SH-SY5Y (cell line): ENCODE measurements at regions not wholly inside any gene's neighbourhood (a gene's known extent, or its start where the extent isn't known, plus 50 kb on each side); places are given as distances from the start of the nearest gene placed in this dataset.

ENCODE experiments used
- GATA2 ChIP-seq: IDR thresholded peaks from 2 replicates; pipeline ENCODE4 v1.6.1; 2011; ENCODE audit warnings: mild to moderate bottlenecking, low read depth, low read length
- GATA3 ChIP-seq: IDR thresholded peaks from 2 replicates; pipeline ENCODE4 v1.6.1; 2011; ENCODE audit warnings: low read depth, mild to moderate bottlenecking, low read length, moderate library complexity

DNA sequence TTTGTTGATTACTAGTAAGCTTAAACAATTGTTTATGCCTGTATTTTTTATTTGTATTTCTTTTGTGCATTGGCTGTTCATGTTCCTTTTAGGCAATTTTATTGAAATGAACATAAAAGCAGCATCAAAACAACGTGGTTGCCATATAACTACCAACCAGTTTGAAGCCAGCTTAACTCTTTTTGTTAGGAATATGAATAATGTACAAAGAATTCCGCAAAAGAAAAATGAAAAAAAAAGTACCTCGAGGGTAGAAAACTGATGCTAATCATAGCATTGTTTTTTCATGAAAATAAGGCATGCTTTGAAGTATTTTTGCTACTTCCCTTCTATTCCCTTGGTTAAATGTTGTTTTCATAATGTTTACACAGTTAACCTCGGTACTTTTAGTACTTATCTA, 1024.0 kb upstream of the SLIT2 start:
- TF ChIP-seq GATA3 (no peak), GATA2 (no peak)

DNA sequence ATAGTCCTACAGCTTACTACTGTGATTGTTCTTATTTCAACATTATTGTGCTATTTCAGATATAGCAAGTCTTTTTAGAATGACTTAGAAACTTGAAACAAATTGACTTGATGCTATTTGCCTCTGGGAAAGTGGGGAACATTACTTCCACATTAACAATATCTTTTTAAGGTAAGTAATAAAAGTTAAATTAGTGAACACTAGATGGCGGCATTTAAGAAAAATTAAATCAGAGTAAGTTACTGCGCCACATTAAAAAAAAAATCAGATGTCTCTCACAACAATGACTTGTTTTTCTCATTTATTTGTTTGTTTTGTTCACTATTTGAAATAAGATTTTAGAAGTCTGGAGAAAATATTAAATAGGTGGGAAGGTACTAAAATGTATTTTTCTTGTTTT, 1026.9 kb upstream of the SLIT2 start:
- TF ChIP-seq GATA3 (no peak), GATA2 (no peak)

DNA sequence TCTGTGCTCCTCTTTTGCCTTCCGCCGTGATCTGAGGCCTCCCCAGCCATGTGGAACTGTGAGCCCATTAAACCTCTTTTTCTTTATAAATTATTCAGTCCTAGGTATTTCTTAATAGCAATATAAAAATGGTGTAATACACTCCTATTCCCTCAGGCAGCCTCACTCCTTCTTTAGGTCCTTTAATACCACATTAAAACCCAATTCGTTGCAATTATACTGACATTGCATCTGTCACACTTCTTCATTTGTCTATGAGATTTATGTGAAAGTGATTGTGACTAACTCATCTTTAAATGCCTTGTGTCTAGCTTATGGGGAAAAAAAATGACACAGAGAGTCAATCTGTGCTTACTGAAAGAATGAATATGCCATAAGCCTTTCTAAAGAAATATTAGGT, 1035.2 kb upstream of the SLIT2 start:
- TF ChIP-seq GATA3 (no peak), GATA2 (no peak)

DNA sequence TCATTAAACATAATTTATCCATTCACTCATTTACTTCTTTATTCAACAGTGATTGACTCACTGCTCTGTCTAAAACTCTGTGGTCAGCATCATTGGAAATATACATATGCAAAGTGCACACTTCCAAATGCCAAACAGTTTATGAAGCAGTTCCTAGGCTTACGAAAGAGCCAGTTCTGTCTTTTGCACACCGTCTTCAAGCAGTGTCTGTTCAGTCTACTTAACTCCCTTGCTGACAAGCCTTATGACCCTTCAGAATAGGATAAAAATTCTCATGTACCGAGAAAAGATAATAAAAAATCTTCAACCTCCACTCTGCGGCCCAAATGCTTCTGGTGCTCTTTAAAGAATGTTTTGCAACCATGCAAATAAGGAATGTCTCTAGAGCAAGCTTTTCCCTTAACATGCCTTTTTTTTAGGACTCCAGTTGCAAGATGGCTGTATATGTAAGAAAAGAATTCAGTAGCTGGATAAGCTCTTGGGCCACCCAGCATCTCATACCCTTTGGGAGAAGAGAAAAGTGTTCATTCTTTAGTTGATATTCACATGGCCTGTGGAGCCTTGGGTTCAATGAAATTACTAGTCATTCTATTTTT, 1037.0 kb upstream of the SLIT2 start:
- TF ChIP-seq GATA2 (no peak), GATA3 (no peak)

DNA sequence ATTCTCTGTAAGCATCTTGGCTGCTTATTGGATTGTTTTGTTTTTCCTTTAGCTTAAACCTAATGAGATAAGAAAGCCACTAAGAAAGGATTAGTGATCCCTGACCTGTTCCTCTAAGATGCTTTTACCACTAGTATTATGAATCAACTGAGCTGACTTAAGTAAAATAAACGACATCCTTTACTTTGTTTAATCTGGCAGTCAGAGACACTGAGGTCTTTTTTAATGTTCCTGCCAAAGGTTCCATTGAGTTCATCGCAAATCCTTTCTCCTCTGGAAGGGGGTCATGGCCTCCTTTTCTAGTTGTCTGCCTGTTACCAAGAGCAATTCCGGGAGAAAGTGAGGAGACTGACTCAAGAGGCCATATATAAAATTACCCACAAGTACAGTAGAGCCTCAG, 1038.3 kb upstream of the SLIT2 start:
- TF ChIP-seq GATA2 (no peak), GATA3 (no peak)

DNA sequence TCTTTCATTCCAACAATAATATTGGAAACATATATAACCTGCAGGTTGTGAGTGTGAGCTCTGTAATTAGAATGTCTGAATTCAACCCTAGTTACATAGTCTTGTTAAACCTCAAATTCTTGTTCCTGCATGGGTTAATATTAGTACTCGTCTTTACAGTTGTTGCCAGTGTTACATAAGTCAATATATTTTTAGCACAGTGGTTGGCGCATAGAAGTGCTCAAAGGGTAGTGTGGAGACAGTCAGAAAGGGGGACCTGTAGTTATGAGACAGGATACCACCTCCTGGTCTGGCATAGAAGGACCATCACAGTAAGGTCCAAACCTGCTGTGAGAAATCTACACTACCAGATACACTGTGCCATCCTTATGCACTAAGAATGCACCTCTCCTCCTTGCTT, 1045.9 kb upstream of the SLIT2 start:
- TF ChIP-seq GATA3 (no peak), GATA2 (no peak)

DNA sequence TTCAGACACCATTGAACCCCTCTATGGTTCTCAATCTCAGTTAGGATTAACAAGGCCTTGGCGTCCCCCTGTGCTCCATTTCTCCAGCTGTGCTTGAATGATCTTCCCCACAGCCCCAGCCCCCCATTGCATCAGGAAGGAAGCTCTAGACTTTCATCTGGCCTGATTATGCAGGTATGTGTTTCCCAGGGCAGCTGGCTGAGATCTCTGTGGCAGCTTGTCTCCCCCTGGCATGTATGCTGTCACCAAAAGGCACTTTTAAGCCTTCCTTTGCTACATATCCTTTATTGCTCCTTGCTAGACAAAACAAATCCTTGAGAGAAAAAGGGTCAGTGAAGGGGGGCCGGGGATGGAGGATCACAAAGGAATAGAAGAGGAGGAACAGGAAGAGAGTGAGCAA, 1056.0 kb upstream of the SLIT2 start:
- TF ChIP-seq GATA2 (no peak), GATA3 (no peak)

DNA sequence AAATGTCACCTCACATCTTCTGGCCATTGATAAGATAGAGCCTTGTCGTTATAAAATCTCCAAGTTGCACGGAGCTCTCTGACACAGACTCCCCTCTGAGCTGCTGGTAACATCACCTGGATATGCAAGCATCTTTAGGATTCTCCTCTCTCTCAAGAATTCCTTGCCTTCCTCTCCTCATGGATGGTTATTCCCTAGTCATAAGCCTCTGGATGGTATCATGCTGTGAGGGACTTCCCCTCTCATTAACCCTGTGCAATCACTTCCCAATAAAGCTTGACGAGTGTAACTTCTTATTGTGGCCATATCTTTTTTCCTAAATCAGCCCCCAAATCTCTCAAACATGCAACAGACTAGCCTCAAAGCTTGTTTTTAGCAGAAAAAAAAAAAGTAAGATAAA, 1057.0 kb upstream of the SLIT2 start:
- TF ChIP-seq GATA2, result no peak
- TF ChIP-seq GATA3, result no peak

DNA sequence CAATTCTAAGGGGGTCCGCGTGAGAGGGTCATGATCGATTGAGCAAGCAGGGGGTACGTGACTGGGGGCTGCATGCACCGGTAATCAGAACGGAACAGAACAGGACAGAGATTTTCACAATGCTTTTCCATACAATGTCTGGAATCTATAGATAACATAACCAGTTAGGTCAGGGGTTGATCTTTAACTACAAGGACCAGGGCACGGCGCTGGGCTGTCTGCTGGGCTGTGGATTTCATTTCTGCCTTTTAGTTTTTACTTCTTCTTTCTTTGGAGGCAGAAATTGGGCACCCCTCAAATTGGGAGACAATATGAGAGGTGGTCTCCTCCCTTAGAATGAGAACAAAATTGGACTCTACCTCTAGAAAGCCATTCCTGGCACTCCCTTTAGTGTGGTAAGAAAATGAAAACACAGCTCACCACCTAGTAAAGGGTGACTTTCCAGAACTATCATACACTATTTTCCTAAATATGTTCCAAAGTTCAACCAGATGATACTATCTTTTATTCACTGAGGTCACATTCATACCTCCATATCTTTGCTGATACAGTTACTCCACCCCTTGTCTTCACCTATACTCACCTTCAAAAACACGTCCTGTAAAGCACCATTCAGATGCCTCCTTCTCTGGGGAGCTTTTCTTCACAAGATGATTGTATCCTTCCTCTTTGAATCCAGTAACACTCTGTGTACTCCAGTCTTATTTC, 1058.3 kb upstream of the SLIT2 start:
- no peak for TF ChIP-seq GATA2
- TF ChIP-seq GATA3, result no peak

DNA sequence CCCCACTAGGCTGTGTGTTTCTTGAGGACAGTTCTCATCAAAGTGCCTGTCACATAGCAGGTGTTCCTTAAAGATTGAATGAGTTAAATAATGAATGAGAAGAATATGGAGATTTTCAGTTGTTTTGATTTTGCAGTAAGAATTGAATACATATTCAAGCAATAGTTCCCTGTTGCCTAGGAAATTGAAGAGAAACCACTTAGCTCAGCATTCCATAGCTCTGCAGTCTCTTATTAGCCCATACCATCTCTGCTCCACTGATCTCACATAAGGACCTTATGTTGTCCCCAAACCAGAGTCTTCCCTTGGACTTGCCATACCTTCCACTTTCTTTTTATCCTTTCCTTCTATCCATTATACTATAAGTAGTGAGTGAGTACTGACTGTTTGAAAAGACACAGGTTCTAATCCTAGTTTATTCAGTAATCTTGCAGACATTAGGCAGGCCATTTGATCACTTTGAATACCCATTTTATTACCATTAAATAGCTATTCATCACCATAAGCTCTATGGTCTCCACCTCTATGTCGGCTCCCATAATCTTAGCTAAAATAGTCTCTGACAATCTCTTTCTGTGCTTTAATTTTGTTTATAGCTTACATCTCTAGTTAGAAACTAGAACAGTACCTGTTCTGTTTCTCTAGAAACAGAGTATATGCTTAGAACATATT, 1059.6 kb upstream of the SLIT2 start:
- TF ChIP-seq GATA2 (no peak), GATA3 (no peak)

DNA sequence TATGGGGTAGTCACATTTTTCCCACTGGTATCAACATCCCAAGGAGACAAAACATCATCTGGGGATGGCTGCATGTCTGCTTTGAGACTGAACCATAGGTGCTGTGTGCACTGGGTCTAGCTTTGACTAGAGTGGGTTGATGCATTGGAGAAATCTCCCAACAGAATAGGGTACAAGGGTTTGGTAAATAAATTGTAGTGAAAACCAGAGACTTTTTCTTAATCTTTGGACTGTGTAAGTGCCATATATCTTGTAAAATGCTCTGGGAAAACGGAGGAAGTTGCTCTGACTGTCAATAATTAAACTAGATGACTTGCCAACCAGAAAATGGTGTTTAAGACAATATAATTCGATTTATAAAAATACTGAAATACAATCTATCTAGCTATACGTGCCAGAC, 1064.0 kb upstream of the SLIT2 start:
- TF ChIP-seq GATA2 (no peak), GATA3 (no peak)

DNA sequence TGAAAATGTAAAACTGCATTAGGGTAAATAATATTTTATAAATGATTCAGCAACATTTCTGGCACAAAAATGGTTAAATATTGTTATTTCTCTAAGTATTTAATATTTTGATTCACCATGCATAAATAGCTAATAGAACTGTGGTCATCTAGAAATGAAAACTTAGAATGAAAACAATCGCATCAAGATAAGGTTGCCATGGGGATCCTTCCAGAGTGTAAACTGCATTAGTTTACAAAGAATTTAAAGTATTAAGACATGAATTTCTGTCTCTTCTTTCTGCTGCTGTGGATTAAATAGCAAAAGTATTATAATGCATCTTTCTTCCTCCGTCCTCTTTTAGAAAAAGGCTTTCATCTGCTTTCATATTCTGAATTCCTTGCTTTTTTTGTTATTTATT, 1064.6 kb upstream of the SLIT2 start:
- TF ChIP-seq GATA3 (no peak), GATA2 (no peak)

DNA sequence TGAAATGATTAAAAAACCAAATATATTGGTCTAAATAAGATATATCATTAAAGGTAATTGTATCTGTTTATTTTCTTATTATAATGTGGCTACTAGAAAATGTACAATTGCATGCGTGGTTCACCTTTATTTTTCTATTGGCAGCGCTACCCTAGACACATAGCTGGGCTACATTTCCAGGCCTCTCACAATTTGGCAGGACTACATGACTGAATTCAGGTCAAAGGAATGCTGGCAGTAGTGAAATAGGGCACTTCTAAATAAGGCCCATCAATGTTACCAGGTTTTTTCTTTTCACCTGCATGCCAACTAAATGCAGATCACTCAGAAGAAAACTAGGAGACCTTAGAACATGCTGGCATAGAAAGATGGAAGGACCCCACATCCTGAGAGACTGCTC, 1072.9 kb upstream of the SLIT2 start:
- TF ChIP-seq GATA3, result no peak
- TF ChIP-seq GATA2, result no peak

DNA sequence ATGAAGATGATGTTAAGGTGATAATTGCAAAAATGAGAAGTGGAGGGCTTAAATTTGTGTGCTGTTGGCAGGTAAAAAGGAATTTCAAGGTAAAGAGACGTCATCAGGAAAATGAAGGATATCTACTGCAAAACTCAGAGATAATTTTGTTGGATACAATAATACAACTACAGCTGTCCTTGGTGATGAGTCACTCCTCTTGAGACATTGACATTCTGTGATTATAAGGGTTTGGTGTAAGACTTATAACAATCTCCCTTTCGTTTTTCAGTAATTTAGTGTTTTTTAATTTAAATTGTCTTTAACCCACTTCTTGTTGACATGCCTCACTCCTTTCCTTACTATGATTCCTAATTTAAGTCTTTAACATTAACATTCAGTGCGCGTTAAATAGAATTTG, 1074.1 kb upstream of the SLIT2 start:
- TF ChIP-seq GATA2 (no peak), GATA3 (no peak)

DNA sequence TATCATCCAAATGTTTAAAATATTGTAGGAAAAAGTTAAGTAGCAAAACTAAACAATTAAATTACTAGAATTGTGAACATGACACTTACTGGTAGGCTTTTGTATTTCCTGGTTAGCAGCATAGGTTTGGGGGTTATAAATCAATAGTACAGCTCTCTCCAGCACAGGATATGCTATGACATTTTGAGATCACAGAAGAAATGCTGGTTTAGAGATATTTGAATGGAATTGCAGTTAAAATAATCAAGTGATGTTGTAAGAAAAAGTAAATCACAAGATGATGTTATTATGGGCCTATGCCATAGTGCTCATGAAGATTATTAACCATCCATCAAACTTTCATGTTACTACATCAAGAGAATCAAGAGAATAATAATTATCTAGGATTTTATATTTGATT, 1079.9 kb upstream of the SLIT2 start:
- TF ChIP-seq GATA2 (no peak), GATA3 (no peak)

DNA sequence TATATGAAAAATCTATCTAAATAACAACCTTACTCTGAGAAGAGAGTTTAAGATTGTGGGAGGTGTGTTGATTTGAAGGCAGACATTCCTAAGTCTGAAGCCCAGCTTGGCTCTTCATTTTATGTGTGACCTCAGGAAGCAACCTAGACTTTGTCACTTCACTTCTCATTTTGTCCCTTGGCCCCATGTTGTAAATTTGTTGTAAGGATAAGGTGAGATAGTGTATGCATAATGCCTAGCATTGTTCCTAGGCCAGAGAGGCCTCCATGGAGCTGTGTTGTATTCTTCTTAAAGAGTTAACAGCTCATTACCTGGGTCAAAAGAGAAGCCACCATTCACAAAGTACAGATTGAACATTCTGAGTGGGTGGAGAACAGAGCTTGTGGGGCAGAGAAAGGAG, 1084.4 kb upstream of the SLIT2 start:
- TF ChIP-seq GATA3 (no peak), GATA2 (no peak)

DNA sequence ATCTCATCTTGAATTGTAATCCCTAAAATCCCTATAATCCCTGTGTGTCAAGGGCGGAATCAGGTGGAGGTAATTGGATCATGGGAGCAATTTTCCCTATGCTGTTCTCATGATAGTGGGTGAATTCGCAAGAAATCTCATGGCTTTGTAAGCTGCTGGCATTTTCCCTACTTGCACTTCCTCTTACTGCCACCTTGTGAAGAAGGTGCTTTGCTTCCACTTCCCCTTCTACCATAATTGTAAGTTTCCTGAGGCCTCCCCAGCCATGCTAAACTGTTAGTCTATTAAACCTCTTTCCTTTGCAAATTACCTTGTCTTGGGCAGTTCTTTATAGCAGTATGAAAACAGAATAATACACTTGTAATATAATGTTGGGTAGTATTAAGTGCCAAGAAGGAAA, 1087.4 kb upstream of the SLIT2 start:
- TF ChIP-seq GATA3, result no peak
- TF ChIP-seq GATA2, result no peak

DNA sequence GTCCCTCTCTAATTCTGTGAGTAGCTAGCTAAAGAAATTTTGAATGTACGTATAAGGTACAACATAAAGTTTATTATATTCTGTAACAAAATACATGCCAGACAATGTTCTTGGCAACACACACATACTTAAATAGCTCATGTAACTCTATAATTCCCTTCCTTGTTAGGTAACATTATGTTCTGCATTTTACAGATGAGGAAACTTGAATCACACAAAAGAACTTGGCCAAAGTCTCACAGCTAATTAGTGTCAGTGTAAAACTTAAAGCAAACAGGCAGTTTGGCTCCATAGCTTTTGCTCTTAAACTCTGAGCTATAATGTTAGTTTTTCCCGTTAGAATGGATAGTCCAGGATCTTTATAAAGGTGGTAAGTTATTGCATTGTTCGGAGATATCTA, 1091.8 kb upstream of the SLIT2 start:
- no peak for TF ChIP-seq GATA2
